Neuronal stem cell (in vitro differentiated cells): ENCODE measurements at regions not wholly inside any gene's neighbourhood (a gene's known extent, or its start where the extent isn't known, plus 50 kb on each side); places are given as distances from the start of the nearest gene placed in this dataset.
"Not testable (repeated sequence)": the region's sequence is repeated elsewhere in the genome, so short reads cannot be mapped to it uniquely, and the experiment has no call there.

Experiments used
- DNase-seq: peaks from one replicate; pipeline ENCODE4 v3.0.0-alpha.2; 2013; ENCODE audit warnings: low spot score
- H2AFZ ChIP-seq: one replicate; pipeline ENCODE4 v1.6.1; 2013; ENCODE audit warnings: mild to moderate bottlenecking, low read length, inconsistent platforms
- H2AK5ac ChIP-seq: 2 replicates; pipeline ENCODE4 v1.6.1; 2013; ENCODE audit warnings: low read depth, mild to moderate bottlenecking, inconsistent platforms, low read length, moderate library complexity, mixed read lengths
- H2BK120ac ChIP-seq: 2 replicates; pipeline ENCODE4 v1.6.1; 2013; ENCODE audit warnings: low read depth, mild to moderate bottlenecking, inconsistent platforms, low read length, moderate library complexity, mixed read lengths
- H2BK12ac ChIP-seq: one replicate; pipeline ENCODE4 v1.6.1; 2013; ENCODE audit warnings: low read length, inconsistent platforms
- H2BK15ac ChIP-seq: 2 replicates; pipeline ENCODE4 v1.6.1; 2013; ENCODE audit warnings: mild to moderate bottlenecking, low read length, inconsistent platforms, mixed read lengths
- H2BK5ac ChIP-seq: one replicate; pipeline ENCODE4 v1.6.1; 2013; ENCODE audit warnings: inconsistent platforms, mild to moderate bottlenecking, low read length, moderate library complexity
- H3K14ac ChIP-seq: one replicate; pipeline ENCODE4 v1.6.1; 2013; ENCODE audit warnings: low read length, inconsistent platforms
- H3K18ac ChIP-seq: 2 replicates; pipeline ENCODE4 v1.6.1; 2013; ENCODE audit warnings: low read length, inconsistent platforms
- H3K23ac ChIP-seq: 2 replicates; pipeline ENCODE4 v1.6.1; 2013; ENCODE audit warnings: low read depth, mild to moderate bottlenecking, mixed read lengths, low read length, inconsistent platforms; ENCODE audit not compliant: poor library complexity
- H3K27ac ChIP-seq: replicated peaks from 3 replicates; pipeline ENCODE4 v1.5.1; 2013; ENCODE audit warnings: low read length, inconsistent platforms
- H3K27me3 ChIP-seq, 3 experiments: 2 replicates each; pipeline ENCODE4 v1.6.1; 2013; ENCODE audit warnings: low read length in 3 of 3, mild to moderate bottlenecking in 2 of 3, inconsistent platforms in 1 of 3, low read depth in 1 of 3, mixed read lengths in 1 of 3, moderate library complexity in 1 of 3; ENCODE audit not compliant: control insufficient read depth in 3 of 3, insufficient read depth in 3 of 3
- H3K36me3 ChIP-seq, 2 donors: replicated peaks in 1 of 2; 2 replicates each; pipeline ENCODE4 v1.6.1; 2013; ENCODE audit warnings: low read length in 2 of 2; ENCODE audit not compliant: control insufficient read depth in 2 of 2, insufficient read depth in 2 of 2
- H3K4ac ChIP-seq: 2 replicates; pipeline ENCODE4 v1.6.1; 2013; ENCODE audit warnings: inconsistent platforms, mild to moderate bottlenecking, low read length, moderate library complexity
- H3K4me1 ChIP-seq, 2 donors: 1 replicate in 1 of 2; 2 replicates in 1 of 2; pipeline ENCODE4 v1.6.1; 2013; ENCODE audit warnings: low read length in 2 of 2, low read depth in 1 of 2; ENCODE audit not compliant: control insufficient read depth in 2 of 2, insufficient read depth in 1 of 2
- H3K4me2 ChIP-seq: one replicate; pipeline ENCODE4 v1.6.1; 2013; ENCODE audit warnings: mild to moderate bottlenecking, low read length, inconsistent platforms; ENCODE audit not compliant: insufficient read depth, poor library complexity, severe bottlenecking
- H3K4me3 ChIP-seq, 2 donors: 2 replicates each; pipeline ENCODE4 v1.5.1; 2013; ENCODE audit warnings: low read length in 2 of 2, mild to moderate bottlenecking in 2 of 2, inconsistent platforms in 1 of 2, moderate library complexity in 1 of 2
- H3K79me1 ChIP-seq: one replicate; pipeline ENCODE4 v1.6.1; 2013; ENCODE audit warnings: low read depth, mild to moderate bottlenecking, inconsistent platforms, low read length, moderate library complexity
- H3K9ac ChIP-seq: one replicate; pipeline ENCODE4 v1.6.1; 2013; ENCODE audit warnings: mild to moderate bottlenecking, low read depth, low read length, inconsistent platforms; ENCODE audit not compliant: poor library complexity
- H3K9me3 ChIP-seq, 2 donors: replicated peaks in 1 of 2; 2 replicates each; pipeline versions ENCODE3 to v1.6.1; 2013; ENCODE audit warnings: low read length in 2 of 2, mild to moderate bottlenecking in 2 of 2, inconsistent platforms in 1 of 2, low read depth in 1 of 2, mixed read lengths in 1 of 2, moderate library complexity in 1 of 2; ENCODE audit not compliant: control insufficient read depth in 2 of 2, insufficient read depth in 1 of 2
- H4K8ac ChIP-seq: one replicate; pipeline ENCODE4 v1.6.1; 2013; ENCODE audit warnings: low read depth, mild to moderate bottlenecking, inconsistent platforms, low read length, moderate library complexity
- H4K91ac ChIP-seq: one replicate; pipeline ENCODE4 v1.6.1; 2013; ENCODE audit warnings: low read length, low read depth, mild to moderate bottlenecking, inconsistent platforms; ENCODE audit not compliant: poor library complexity
- WGBS, 2 donors: extraction: QIAGEN DNeasy Blood & Tissue Kit; methylation state at CpG; one replicate each; pipeline ENCODE4 v1.1.7; 2013; ENCODE audit warnings: missing lambda C conversion rate in 2 of 2, mixed read lengths in 1 of 2; ENCODE audit not compliant: insufficient read length in 2 of 2, insufficient replicate concordance in 1 of 2; ENCODE audit errors: extremely low coverage in 2 of 2; 5-methylcytosine and 5-hydroxymethylcytosine counted together

DNA sequence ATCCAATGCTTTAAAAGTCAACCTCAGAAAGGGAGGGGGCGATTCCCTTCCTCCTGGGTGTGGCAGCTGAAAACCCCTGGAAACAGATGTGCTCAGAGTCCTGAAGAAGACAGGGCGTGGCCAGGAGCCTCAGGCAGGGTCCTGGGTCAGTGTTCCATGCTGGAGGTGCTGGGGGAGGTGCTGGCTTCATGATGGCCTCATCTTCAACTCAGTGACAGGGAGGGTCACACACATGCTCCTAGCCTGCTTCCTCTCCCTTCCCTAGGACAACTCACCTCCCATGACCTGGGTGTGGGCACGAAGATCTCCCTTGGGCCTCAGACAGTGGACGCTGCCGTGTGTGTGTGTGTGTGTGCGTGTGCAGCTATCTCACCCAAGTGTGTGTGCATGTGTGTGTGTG lies 245.6 kb upstream of the B3GAT1 start:
- Histone ChIP-seq H2AFZ (no peak overlapping the region), H3K14ac (no peak overlapping the region), H3K4me3 (no peak overlapping the region), H2BK12ac (no peak overlapping the region), H2BK5ac (peak overlapping the region; percentile 63), H3K27ac (no peak overlapping the region), H2BK120ac (no peak overlapping the region), H3K79me1 (no peaks in the 10 kb centered on the region), H3K4ac (no peak overlapping the region), H3K4me2 (no peak overlapping the region), H3K9ac (no peak overlapping the region), H3K9me3 (peaks cover 0 to 5% of the 10 kb centered on the region in 2 donors), H2AK5ac (no peak overlapping the region), H3K27me3 (no peaks in the 10 kb centered on the region), H3K4me1 (peaks cover 0 to 2% of the 10 kb centered on the region in 2 donors), H2BK15ac (no peak overlapping the region), H4K91ac (no peak overlapping the region), H4K8ac (no peak overlapping the region), H3K23ac (peak overlapping the region; percentile 63), H3K18ac (peak overlapping the region; percentile 82), H3K36me3 (no peaks in the 10 kb centered on the region)
- no peak for DNase-seq
- no CpG with 5 or more reads among the region's 6 CpGs for WGBS, 2 donors

DNA sequence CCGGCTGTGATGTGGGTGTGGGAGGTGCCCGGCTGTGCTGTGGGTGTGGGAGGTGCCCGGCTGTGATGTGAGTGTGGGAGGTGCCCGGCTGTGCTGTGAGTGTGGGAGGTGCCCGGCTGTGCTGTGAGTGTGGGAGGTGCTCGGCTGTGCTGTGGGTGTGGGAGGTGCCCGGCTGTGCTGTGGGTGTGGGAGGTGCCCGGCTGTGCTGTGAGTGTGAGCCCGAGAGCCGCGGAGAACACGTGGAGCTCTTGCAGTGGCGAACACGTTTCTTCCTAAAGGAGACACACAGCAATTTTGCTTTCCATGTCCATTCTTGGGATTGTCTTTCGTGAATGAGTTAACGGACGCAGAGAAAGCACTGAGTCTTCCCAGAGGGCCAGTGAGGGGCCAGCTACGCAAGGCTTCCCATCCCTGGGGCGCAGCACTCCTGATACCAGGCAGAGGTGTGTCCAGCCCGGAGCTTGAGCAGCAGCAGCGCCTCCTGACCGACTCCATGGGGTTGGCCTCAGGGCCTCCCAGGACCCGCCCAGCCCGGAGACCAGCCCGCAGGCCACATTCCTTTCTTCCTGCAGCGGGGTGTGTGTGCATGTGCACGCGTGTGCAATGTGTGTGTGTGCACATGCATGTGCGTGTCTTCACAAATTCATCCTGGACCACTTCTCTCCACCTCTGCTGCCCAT lies 245.0 kb upstream of the B3GAT1 start:
- Histone ChIP-seq H2BK15ac (no peak overlapping the region), H2BK120ac (no peak overlapping the region), H3K23ac (peak overlapping the region; percentile 63), H3K4ac (no peak overlapping the region), H2BK12ac (no peak overlapping the region), H2BK5ac (peak overlapping the region; percentile 63), H3K79me1 (no peaks in the 10 kb centered on the region), H3K27me3 (no peaks in the 10 kb centered on the region), H3K36me3 (no peaks in the 10 kb centered on the region), H3K4me3 (no peak overlapping the region), H2AK5ac (peak overlapping the region; percentile 14), H3K9me3 (peaks cover 0 to 3% of the 10 kb centered on the region in 2 donors), H4K91ac (no peak overlapping the region), H3K18ac (peak overlapping the region; percentile 57), H3K4me2 (no peak overlapping the region), H4K8ac (no peak overlapping the region), H3K14ac (peak overlapping the region; percentile 92), H3K27ac (no peak overlapping the region), H2AFZ (no peak overlapping the region), H3K9ac (no peak overlapping the region), H3K4me1 (peaks cover 0 to 2% of the 10 kb centered on the region in 2 donors)
- DNase-seq, result no peak
- no CpG with 5 or more reads among the region's 29 CpGs for WGBS, 2 donors

- H2AFZ ChIP-seq, H3K14ac ChIP-seq, H4K91ac ChIP-seq, H3K4me2 ChIP-seq, H3K4me3 ChIP-seq, H2BK15ac ChIP-seq, DNase-seq, H2BK120ac ChIP-seq, H3K4me1 ChIP-seq, H3K79me1 ChIP-seq, H2AK5ac ChIP-seq, H3K9ac ChIP-seq, H3K9me3 ChIP-seq, H3K23ac ChIP-seq, H3K4ac ChIP-seq, H3K27ac ChIP-seq, H2BK5ac ChIP-seq, H3K36me3 ChIP-seq, H3K27me3 ChIP-seq: not testable (repeated sequence)
- no CpG with 5 or more reads among the region's 29 CpGs for WGBS, 2 donors
- Histone ChIP-seq H3K18ac (peak overlapping the region; percentile 83), H4K8ac (peak overlapping the region; percentile 3), H2BK12ac (peak overlapping the region; percentile 1)
These were observed 244.2 kb upstream of the B3GAT1 start for GRCh38 chr11:134656086-134656840.

DNA sequence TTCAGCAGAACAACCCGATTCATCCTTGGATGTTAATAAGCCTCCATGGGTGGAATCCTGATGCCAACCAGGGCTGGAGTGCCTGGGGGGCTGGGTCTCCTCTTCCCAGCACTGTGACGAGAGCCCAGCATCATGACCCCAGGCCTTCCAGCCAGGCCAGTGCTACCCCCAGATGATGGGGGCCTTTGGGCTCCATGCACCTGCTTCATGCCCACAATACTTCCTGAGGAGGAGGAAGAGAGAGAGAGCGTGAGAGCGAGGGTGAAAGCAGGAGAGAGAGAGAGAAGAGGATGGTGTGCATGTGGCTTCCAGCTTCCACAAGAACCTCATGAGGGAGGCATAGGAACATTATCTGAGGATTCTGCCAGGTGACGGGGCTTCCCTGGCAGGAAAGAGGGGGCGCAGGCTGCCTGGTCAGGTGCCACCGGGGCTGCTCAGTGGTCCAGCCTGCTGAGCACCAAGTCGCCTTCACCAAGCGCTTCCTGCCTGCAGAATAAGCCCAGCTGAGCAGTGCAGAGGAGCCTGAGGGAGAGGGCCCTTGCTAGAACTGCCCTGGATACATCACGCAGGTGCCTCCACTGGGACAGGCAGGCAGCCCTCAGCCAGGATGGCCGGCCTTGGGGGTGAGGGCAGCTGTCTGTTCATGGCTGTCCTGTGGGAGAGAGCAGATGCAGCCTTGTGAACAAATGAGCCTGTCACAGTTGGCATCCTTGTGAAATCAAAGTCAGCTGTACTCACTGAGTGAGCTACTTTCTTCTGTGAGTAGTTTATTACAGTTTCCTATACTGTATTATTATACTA lies 243.3 kb upstream of the B3GAT1 start:
- Histone ChIP-seq H3K14ac (no peak overlapping the region), H2AFZ (peak overlapping the region; percentile 7), H4K91ac (no peak overlapping the region), H3K18ac (peak overlapping the region; percentile 29), H3K9me3 (peaks cover 0 to 2% of the 10 kb centered on the region in 2 donors), H2BK120ac (no peak overlapping the region), H2AK5ac (peak overlapping the region; percentile 6), H3K27me3 (no peaks in the 10 kb centered on the region), H3K9ac (peak overlapping the region; percentile 4), H2BK15ac (no peak overlapping the region), H3K4ac (no peak overlapping the region), H3K4me3 (no peak overlapping the region), H3K4me1 (peaks cover 0 to 2% of the 10 kb centered on the region in 2 donors), H3K36me3 (no peaks in the 10 kb centered on the region), H3K4me2 (no peak overlapping the region), H2BK12ac (no peak overlapping the region), H4K8ac (no peak overlapping the region), H3K27ac (no peak overlapping the region), H3K23ac (no peak overlapping the region), H2BK5ac (no peak overlapping the region), H3K79me1 (no peaks in the 10 kb centered on the region)
- DNase-seq, result no peak
- no CpG with 5 or more reads among the region's 11 CpGs for WGBS, 2 donors
